Cardiac fibroblast (primary cell): ENCODE measurements at regions not wholly inside any gene's neighbourhood (a gene's known extent, or its start where the extent isn't known, plus 50 kb on each side); places are given as distances from the start of the nearest gene placed in this dataset.

Experiments
- DNase-seq, 2 donors: peaks; one replicate each; pipeline versions ENCODE4 v3.0.0 to v3.0.0-alpha.2; 2010; ENCODE audit warnings: low read depth in 2 of 2
- H3K4me3 ChIP-seq, 2 donors: replicated peaks in 1 of 2; 1 replicate in 1 of 2; 2 replicates in 1 of 2; pipeline ENCODE4 v1.5.1; 2011; ENCODE audit warnings: low read depth in 2 of 2, low read length in 2 of 2, mild to moderate bottlenecking in 2 of 2, moderate library complexity in 1 of 2
- TF ChIP-seq, protein P1 (sequence below): IDR thresholded peaks from one replicate; pipeline ENCODE4 v1.5.1; 2011; ENCODE audit warnings: low read depth, mild to moderate bottlenecking, low read length, inconsistent platforms

- peak; percentile 40 to 46 for DNase-seq
- TF ChIP-seq, protein P1, sequence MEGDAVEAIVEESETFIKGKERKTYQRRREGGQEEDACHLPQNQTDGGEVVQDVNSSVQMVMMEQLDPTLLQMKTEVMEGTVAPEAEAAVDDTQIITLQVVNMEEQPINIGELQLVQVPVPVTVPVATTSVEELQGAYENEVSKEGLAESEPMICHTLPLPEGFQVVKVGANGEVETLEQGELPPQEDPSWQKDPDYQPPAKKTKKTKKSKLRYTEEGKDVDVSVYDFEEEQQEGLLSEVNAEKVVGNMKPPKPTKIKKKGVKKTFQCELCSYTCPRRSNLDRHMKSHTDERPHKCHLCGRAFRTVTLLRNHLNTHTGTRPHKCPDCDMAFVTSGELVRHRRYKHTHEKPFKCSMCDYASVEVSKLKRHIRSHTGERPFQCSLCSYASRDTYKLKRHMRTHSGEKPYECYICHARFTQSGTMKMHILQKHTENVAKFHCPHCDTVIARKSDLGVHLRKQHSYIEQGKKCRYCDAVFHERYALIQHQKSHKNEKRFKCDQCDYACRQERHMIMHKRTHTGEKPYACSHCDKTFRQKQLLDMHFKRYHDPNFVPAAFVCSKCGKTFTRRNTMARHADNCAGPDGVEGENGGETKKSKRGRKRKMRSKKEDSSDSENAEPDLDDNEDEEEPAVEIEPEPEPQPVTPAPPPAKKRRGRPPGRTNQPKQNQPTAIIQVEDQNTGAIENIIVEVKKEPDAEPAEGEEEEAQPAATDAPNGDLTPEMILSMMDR = no peak
- no peak overlapping the region for H3K4me3 ChIP-seq
Observed at GRCh38 chr13:47831265-47831664, 169.8 kb downstream of the SUCLA2 start.

- TF ChIP-seq, protein P1 = no peak
- H3K4me3 ChIP-seq = no peak overlapping the region
- DNase-seq = peak; percentile 14 to 41
Observed at GRCh38 chr13:47829690-47830089, 171.4 kb downstream of the SUCLA2 start.

GRCh38 chr13:47826471-47826870, 174.6 kb downstream of the SUCLA2 start:
- peak; percentile 65 to 81 for DNase-seq
- TF ChIP-seq, protein P1 = no peak
- H3K4me3 ChIP-seq = no peak overlapping the region

DNA sequence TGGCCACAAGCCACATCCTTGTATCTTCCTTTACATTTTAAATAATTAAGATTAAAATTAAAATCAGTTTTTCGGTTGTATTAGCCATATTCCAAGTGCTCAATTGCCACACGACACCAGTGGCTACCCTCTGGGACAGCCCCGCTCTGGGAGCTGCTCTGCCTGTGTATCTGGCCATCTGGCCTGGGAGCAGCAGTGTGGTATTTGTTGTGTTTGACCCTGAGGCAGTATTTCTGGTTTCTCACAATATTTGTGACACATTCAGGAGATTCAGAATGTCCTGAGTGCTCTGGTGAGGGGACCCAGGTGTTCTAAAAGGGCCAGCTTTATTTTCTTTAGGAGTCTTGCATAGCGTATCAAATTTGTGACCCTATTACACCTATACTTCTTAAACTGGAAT, 179.0 kb downstream of the SUCLA2 start:
- no peak overlapping the region for H3K4me3 ChIP-seq
- DNase-seq = no peak
- TF ChIP-seq, protein P1 = no peak

DNA sequence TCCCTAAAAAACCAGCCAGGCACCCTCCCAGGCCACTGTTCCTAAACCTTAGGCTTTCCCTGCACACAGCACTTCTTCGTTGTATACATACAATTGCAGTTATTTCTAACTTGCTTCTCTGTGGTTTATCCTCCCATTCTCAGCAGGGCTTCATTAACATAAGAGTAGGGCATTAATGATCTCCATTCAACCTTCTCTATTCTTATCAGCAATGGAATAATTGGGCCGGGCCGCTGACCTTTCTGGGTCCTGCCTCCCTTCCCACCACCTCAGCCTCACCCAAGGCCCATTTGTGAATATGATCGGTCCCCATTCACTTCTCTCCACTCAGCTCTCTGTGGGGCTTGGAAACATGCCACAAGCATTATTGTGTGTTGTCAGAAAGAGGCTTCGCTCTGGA, 184.2 kb downstream of the SUCLA2 start:
- TF ChIP-seq, protein P1 = no peak
- DNase-seq = no peak
- no peak overlapping the region for H3K4me3 ChIP-seq

- H3K4me3 ChIP-seq = no peak overlapping the region
Observed at GRCh38 chr13:47813718-47814117, 187.4 kb downstream of the SUCLA2 start.

GRCh38 chr13:47809411-47809810, 191.7 kb downstream of the SUCLA2 start:
- H3K4me3 ChIP-seq = no peak overlapping the region
- no peak for DNase-seq
- TF ChIP-seq, protein P1 = no peak

More at GRCh38 chr13:47813718-47814117, 187.4 kb downstream of the SUCLA2 start:
- TF ChIP-seq, protein P1 = no peak
- no peak for DNase-seq
